ENCODE measurements at regions not wholly inside any gene's neighbourhood (a gene's known extent, or its start where the extent isn't known, plus 50 kb on each side); places are given as distances from the start of the nearest gene placed in this dataset.
"Not testable (repeated sequence)": the region's sequence is repeated elsewhere in the genome, so short reads cannot be mapped to it uniquely, and the experiment has no call there.

DNA sequence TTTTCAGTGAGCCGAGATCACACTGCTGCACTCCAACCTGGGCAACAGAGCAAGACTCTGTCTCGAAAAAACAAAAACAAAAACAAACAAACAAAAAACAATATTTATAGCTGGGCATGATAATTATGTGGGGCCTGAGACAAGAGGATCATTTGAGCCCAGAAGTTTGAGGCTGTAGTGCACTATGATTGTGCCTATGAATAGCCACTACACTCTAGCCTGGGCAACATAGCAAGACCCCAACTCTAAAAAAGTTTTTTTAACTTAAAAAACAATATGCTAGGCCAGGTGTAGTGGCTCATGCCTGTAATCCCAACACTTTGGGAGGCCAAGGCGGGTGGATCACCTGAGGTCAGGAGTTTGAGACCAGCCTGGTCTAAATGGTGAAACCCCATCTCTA, 77.9 kb upstream of the LRPPRC start:
- peak overlapping the region in 1 of 4 donors; percentile 48 for H3K4me3 Mint-ChIP-seq
- not testable (repeated sequence) for H3K27ac ChIP-seq (ENCODE audit: insufficient read depth, low read length, poor library complexity, severe bottlenecking); DNase-seq; ATAC-seq (ENCODE audit: low read depth in 2 of 2); H3K9me3 ChIP-seq (ENCODE audit: control insufficient read depth in 2 of 2, low read length in 2 of 2); H3K27me3 ChIP-seq (ENCODE audit: control insufficient read depth, insufficient read depth, low read length); H3K27ac Mint-ChIP-seq; H3K4me1 ChIP-seq (ENCODE audit: control insufficient read depth, insufficient read depth, low read length, poor library complexity, severe bottlenecking); H3K9me3 Mint-ChIP-seq; H3K4me3 ChIP-seq (ENCODE audit: low read depth, low read length); H3K36me3 Mint-ChIP-seq; H3K36me3 ChIP-seq (ENCODE audit: control insufficient read depth, insufficient read depth, low read length); H3K27me3 Mint-ChIP-seq; H3K4me1 Mint-ChIP-seq

GRCh38 chr2:44074795-44075194, 79.0 kb upstream of the LRPPRC start:
- DNase-seq; H3K4me1 ChIP-seq (ENCODE audit: control insufficient read depth, insufficient read depth, low read length, poor library complexity, severe bottlenecking); H3K27me3 ChIP-seq (ENCODE audit: control insufficient read depth, insufficient read depth, low read length); H3K9me3 ChIP-seq (ENCODE audit: control insufficient read depth in 2 of 2, low read length in 2 of 2); H3K4me1 Mint-ChIP-seq; H3K27ac Mint-ChIP-seq; H3K4me3 Mint-ChIP-seq; ATAC-seq (ENCODE audit: low read depth in 2 of 2); H3K9me3 Mint-ChIP-seq; H3K36me3 Mint-ChIP-seq; H3K36me3 ChIP-seq (ENCODE audit: control insufficient read depth, insufficient read depth, low read length); H3K27ac ChIP-seq (ENCODE audit: insufficient read depth, low read length, poor library complexity, severe bottlenecking); H3K4me3 ChIP-seq (ENCODE audit: low read depth, low read length); H3K27me3 Mint-ChIP-seq: not testable (repeated sequence)

- no peak overlapping the region for H3K4me3 Mint-ChIP-seq
- no peaks in the 10 kb centered on the region for H3K36me3 Mint-ChIP-seq
- no peak overlapping the region for H3K27ac Mint-ChIP-seq
- DNase-seq (no peak), ATAC-seq (ENCODE audit: low read depth in 2 of 2) (no peak)
- peaks cover 0 to 3% (median 0%) of the 10 kb centered on the region in 7 donors for H3K9me3 Mint-ChIP-seq
- no peak overlapping the region for H3K4me3 ChIP-seq (ENCODE audit: low read depth, low read length)
- H3K4me1 Mint-ChIP-seq = no peaks in the 10 kb centered on the region
- H3K27me3 ChIP-seq (ENCODE audit: control insufficient read depth, insufficient read depth, low read length) = no peaks in the 10 kb centered on the region
- H3K36me3 ChIP-seq (ENCODE audit: control insufficient read depth, insufficient read depth, low read length) = no peaks in the 10 kb centered on the region
- H3K9me3 ChIP-seq (ENCODE audit: control insufficient read depth in 2 of 2, low read length in 2 of 2) = no peaks in the 10 kb centered on the region
- no peaks in the 10 kb centered on the region for H3K27me3 Mint-ChIP-seq
- no peak overlapping the region for H3K27ac ChIP-seq (ENCODE audit: insufficient read depth, low read length, poor library complexity, severe bottlenecking)
- H3K4me1 ChIP-seq (ENCODE audit: control insufficient read depth, insufficient read depth, low read length, poor library complexity, severe bottlenecking) = no peaks in the 10 kb centered on the region
Measured at GRCh38 chr2:44075541-44075940, 79.8 kb upstream of the LRPPRC start.

DNA sequence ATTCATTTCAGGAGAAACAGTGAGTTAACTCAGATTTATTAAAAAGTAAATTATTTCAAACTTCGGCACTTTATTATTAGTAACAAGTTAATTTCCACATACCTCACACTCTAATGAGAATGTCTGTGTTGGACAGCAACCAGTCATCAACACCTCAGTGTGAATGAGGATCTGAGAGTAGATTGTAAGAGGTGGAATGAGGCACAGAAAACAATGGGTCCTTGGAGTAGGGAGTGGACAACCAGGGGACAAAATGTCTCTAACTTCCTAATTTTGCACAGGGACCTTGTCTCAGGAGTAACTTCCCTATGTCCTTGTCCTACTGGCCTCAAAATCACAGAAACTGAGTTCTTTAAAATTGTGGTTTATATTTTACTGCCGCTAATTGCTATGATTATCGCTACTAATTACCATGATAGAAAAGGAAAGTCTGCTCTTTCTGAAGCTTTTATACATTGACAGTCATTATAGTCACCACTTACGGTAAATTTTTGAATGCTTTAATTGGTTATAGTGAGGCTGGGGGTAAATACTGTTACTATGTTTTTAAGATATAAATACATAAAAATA, 82.2 kb upstream of the LRPPRC start:
- Mint-ChIP-seq H3K27ac (no peak overlapping the region), H3K36me3 (no peaks in the 10 kb centered on the region), H3K4me1 (peaks cover 0 to 9% (median 0%) of the 10 kb centered on the region in 4 donors), H3K9me3 (peaks cover 0 to 1% (median 0%) of the 10 kb centered on the region in 7 donors), H3K4me3 (no peak overlapping the region), H3K27me3 (no peaks in the 10 kb centered on the region)
- Histone ChIP-seq H3K4me3 (ENCODE audit: low read depth, low read length) (no peak overlapping the region), H3K27me3 (ENCODE audit: control insufficient read depth, insufficient read depth, low read length) (no peaks in the 10 kb centered on the region), H3K9me3 (ENCODE audit: control insufficient read depth in 2 of 2, low read length in 2 of 2) (no peaks in the 10 kb centered on the region), H3K27ac (ENCODE audit: insufficient read depth, low read length, poor library complexity, severe bottlenecking) (no peak overlapping the region), H3K36me3 (ENCODE audit: control insufficient read depth, insufficient read depth, low read length) (no peaks in the 10 kb centered on the region), H3K4me1 (ENCODE audit: control insufficient read depth, insufficient read depth, low read length, poor library complexity, severe bottlenecking) (no peaks in the 10 kb centered on the region)
- ATAC-seq (ENCODE audit: low read depth in 2 of 2) (no peak), DNase-seq (no peak)

GRCh38 chr2:44079686-44080085, 83.9 kb upstream of the LRPPRC start:
- H3K4me1 ChIP-seq (ENCODE audit: control insufficient read depth, insufficient read depth, low read length, poor library complexity, severe bottlenecking) = no peaks in the 10 kb centered on the region
- DNase-seq (no peak), ATAC-seq (ENCODE audit: low read depth in 2 of 2) (no peak)
- H3K9me3 ChIP-seq (ENCODE audit: control insufficient read depth in 2 of 2, low read length in 2 of 2) = no peaks in the 10 kb centered on the region
- H3K27ac ChIP-seq (ENCODE audit: insufficient read depth, low read length, poor library complexity, severe bottlenecking) = no peak overlapping the region
- Mint-ChIP-seq H3K36me3 (no peaks in the 10 kb centered on the region), H3K27ac (no peak overlapping the region), H3K4me1 (peaks cover 0 to 9% (median 0%) of the 10 kb centered on the region in 4 donors), H3K4me3 (no peak overlapping the region), H3K9me3 (peaks cover 0 to 1% (median 0%) of the 10 kb centered on the region in 7 donors), H3K27me3 (no peaks in the 10 kb centered on the region)
- H3K4me3 ChIP-seq (ENCODE audit: low read depth, low read length) = no peak overlapping the region
- no peaks in the 10 kb centered on the region for H3K27me3 ChIP-seq (ENCODE audit: control insufficient read depth, insufficient read depth, low read length)
- H3K36me3 ChIP-seq (ENCODE audit: control insufficient read depth, insufficient read depth, low read length) = no peaks in the 10 kb centered on the region

GRCh38 chr2:44083054-44083453, 85.6 kb upstream of the PPM1B start:
- H3K27me3 Mint-ChIP-seq = no peaks in the 10 kb centered on the region
- peaks cover 0 to 20% (median 8%) of the 10 kb centered on the region in 4 donors for H3K4me1 Mint-ChIP-seq
- H3K27ac Mint-ChIP-seq = no peak overlapping the region
- H3K4me3 Mint-ChIP-seq = no peak overlapping the region
- DNase-seq (no peak), ATAC-seq (ENCODE audit: low read depth in 2 of 2) (no peak)
- no peaks in the 10 kb centered on the region for H3K9me3 Mint-ChIP-seq
- peaks cover 12% of the 10 kb centered on the region for H3K4me1 ChIP-seq (ENCODE audit: control insufficient read depth, insufficient read depth, low read length, poor library complexity, severe bottlenecking)
- no peaks in the 10 kb centered on the region for H3K27me3 ChIP-seq (ENCODE audit: control insufficient read depth, insufficient read depth, low read length)
- H3K9me3 ChIP-seq (ENCODE audit: control insufficient read depth in 2 of 2, low read length in 2 of 2) = no peaks in the 10 kb centered on the region
- H3K36me3 ChIP-seq (ENCODE audit: control insufficient read depth, insufficient read depth, low read length) = no peaks in the 10 kb centered on the region
- H3K27ac ChIP-seq (ENCODE audit: insufficient read depth, low read length, poor library complexity, severe bottlenecking) = no peak overlapping the region
- H3K4me3 ChIP-seq (ENCODE audit: low read depth, low read length) = no peak overlapping the region
- H3K36me3 Mint-ChIP-seq = no peaks in the 10 kb centered on the region

DNA sequence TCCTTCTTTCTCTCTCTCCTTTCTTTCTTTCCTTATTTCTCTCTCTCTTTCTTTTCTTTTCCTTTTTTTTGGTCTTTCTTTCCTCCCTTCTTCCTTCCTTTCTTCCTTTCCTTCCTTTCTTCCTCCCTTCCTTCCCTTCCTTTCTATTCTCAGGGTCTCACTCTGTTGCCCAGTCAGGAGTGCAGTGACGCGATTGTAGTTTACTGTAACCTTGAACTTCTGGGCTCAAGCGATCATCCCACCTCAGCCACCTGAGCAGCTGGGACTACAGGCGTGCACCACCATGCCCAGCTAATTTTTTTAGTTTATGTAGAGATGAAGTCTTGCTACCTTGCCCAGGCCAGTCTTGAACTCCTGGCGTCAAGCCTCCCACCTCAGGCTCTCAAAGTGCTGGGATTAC, 83.8 kb upstream of the PPM1B start:
- DNase-seq = no peak
- H3K4me3 Mint-ChIP-seq = no peak overlapping the region
- peaks cover 3 to 24% (median 10%) of the 10 kb centered on the region in 4 donors for H3K4me1 Mint-ChIP-seq
- Histone ChIP-seq H3K27me3 (ENCODE audit: control insufficient read depth, insufficient read depth, low read length) (no peaks in the 10 kb centered on the region), H3K4me1 (ENCODE audit: control insufficient read depth, insufficient read depth, low read length, poor library complexity, severe bottlenecking) (peaks cover 12% of the 10 kb centered on the region), H3K4me3 (ENCODE audit: low read depth, low read length) (no peak overlapping the region), H3K36me3 (ENCODE audit: control insufficient read depth, insufficient read depth, low read length) (no peaks in the 10 kb centered on the region), H3K27ac (ENCODE audit: insufficient read depth, low read length, poor library complexity, severe bottlenecking) (no peak overlapping the region), H3K9me3 (ENCODE audit: control insufficient read depth in 2 of 2, low read length in 2 of 2) (no peaks in the 10 kb centered on the region)
- no peaks in the 10 kb centered on the region for H3K36me3 Mint-ChIP-seq
- H3K9me3 Mint-ChIP-seq = no peaks in the 10 kb centered on the region
- ATAC-seq (ENCODE audit: low read depth in 2 of 2) = no peak
- peak overlapping the region in 1 of 3 donors; percentile 37 for H3K27ac Mint-ChIP-seq
- no peaks in the 10 kb centered on the region for H3K27me3 Mint-ChIP-seq

- no peak for DNase-seq
- ATAC-seq (ENCODE audit: low read depth in 2 of 2) = no peak
- Histone ChIP-seq H3K4me3 (ENCODE audit: low read depth, low read length) (no peak overlapping the region), H3K9me3 (ENCODE audit: control insufficient read depth in 2 of 2, low read length in 2 of 2) (no peaks in the 10 kb centered on the region), H3K27ac (ENCODE audit: insufficient read depth, low read length, poor library complexity, severe bottlenecking) (no peak overlapping the region), H3K36me3 (ENCODE audit: control insufficient read depth, insufficient read depth, low read length) (no peaks in the 10 kb centered on the region), H3K27me3 (ENCODE audit: control insufficient read depth, insufficient read depth, low read length) (no peaks in the 10 kb centered on the region), H3K4me1 (ENCODE audit: control insufficient read depth, insufficient read depth, low read length, poor library complexity, severe bottlenecking) (peaks cover 26% of the 10 kb centered on the region)
- Mint-ChIP-seq H3K9me3 (no peaks in the 10 kb centered on the region), H3K4me1 (peaks cover 7 to 34% (median 23%) of the 10 kb centered on the region in 4 donors), H3K27me3 (no peaks in the 10 kb centered on the region), H3K4me3 (no peak overlapping the region), H3K27ac (peak overlapping the region in 2 of 3 donors; percentile 44 to 94), H3K36me3 (no peaks in the 10 kb centered on the region)
Measured at GRCh38 chr2:44086629-44087028, 82.0 kb upstream of the PPM1B start.

All from CD4-positive, CD25-positive, alpha-beta regulatory T cell (primary cell).